Osteoblast (primary cell): ENCODE measurements at regions not wholly inside any gene's neighbourhood (a gene's known extent, or its start where the extent isn't known, plus 50 kb on each side); places are given as distances from the start of the nearest gene placed in this dataset.

ENCODE experiments used
- DNase-seq: peaks from one replicate; pipeline ENCODE4 v3.0.0; 2011; ENCODE audit warnings: low spot score, mixed read lengths; ENCODE audit not compliant: insufficient read length; ENCODE audit errors: missing footprints
- H2AFZ ChIP-seq: 2 replicates; pipeline ENCODE4 v1.6.0; 2011; ENCODE audit warnings: mild to moderate bottlenecking, low read length
- H3K27ac ChIP-seq: 2 replicates; pipeline ENCODE4 v1.5.1; 2011; ENCODE audit warnings: mild to moderate bottlenecking, low read depth, low read length, moderate library complexity
- H3K27me3 ChIP-seq: 2 replicates; pipeline ENCODE4 v1.6.0; 2012; ENCODE audit warnings: mild to moderate bottlenecking, control low read depth, inconsistent platforms, low read length, moderate library complexity; ENCODE audit not compliant: insufficient read depth
- H3K36me3 ChIP-seq: 2 replicates; pipeline ENCODE4 v1.5.1; 2011; ENCODE audit warnings: mild to moderate bottlenecking, low read length, control low read depth, moderate library complexity; ENCODE audit not compliant: insufficient read depth
- H3K4me1 ChIP-seq: 2 replicates; pipeline ENCODE4 v1.5.1; 2011; ENCODE audit warnings: mild to moderate bottlenecking, low read length, control low read depth, moderate library complexity; ENCODE audit not compliant: insufficient read depth
- H3K4me2 ChIP-seq: 2 replicates; pipeline ENCODE4 v1.6.0; 2011; ENCODE audit warnings: mild to moderate bottlenecking, low read length; ENCODE audit not compliant: insufficient read depth
- H3K4me3 ChIP-seq: fragments of 200-600 bp; sonication (generic); 3 replicates; pipeline ENCODE4 v1.5.1; 2012; ENCODE audit warnings: mild to moderate bottlenecking, low read length, inconsistent platforms; ENCODE audit not compliant: insufficient read depth
- H3K79me2 ChIP-seq: 2 replicates; pipeline ENCODE4 v1.6.0; 2012; ENCODE audit warnings: mild to moderate bottlenecking, low read length, control low read depth, inconsistent platforms; ENCODE audit not compliant: insufficient read depth
- H3K9me3 ChIP-seq: 2 replicates; pipeline ENCODE4 v1.5.1; 2011; ENCODE audit warnings: low read depth, low read length, control low read depth
- H4K20me1 ChIP-seq: 2 replicates; pipeline ENCODE4 v1.6.0; 2012; ENCODE audit warnings: mild to moderate bottlenecking, low read length, control low read depth; ENCODE audit not compliant: insufficient read depth
- TF ChIP-seq, protein P1 (sequence below): IDR thresholded peaks from 2 replicates; pipeline ENCODE4 v1.5.1; 2011; ENCODE audit warnings: mild to moderate bottlenecking, low read depth, low read length, moderate library complexity; ENCODE audit errors: extremely low read depth

DNA sequence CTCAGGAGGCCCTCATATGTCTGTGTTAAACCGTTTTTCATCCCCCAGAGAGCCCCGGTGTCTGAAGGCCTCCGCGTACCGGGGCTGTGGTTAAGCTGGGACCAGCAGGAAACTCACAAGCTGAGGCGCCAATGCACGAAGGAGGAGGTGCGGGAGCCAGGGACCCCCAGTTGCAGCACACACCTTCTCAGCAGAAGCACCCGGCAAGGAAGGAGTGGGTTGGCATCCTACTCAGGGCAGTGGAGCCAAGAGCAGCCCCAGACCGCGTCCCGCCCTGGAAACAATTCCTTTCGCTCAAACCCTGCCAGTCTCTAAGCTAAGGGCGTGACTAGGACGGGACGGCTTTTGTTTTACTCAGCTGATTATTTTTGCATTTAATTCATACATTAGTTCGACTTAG is 726.9 kb downstream of the BRD1 start:
- H4K20me1 ChIP-seq: no peaks in the 10 kb centered on the region
- DNase-seq: peak; percentile 19
- H3K4me1 ChIP-seq: no peaks in the 10 kb centered on the region
- no peak overlapping the region for H3K4me2 ChIP-seq
- H3K79me2 ChIP-seq: no peaks in the 10 kb centered on the region
- H3K27ac ChIP-seq: no peak overlapping the region
- no peak overlapping the region for H3K4me3 ChIP-seq
- no peaks in the 10 kb centered on the region for H3K27me3 ChIP-seq
- no peak overlapping the region for H2AFZ ChIP-seq
- TF ChIP-seq, protein P1, sequence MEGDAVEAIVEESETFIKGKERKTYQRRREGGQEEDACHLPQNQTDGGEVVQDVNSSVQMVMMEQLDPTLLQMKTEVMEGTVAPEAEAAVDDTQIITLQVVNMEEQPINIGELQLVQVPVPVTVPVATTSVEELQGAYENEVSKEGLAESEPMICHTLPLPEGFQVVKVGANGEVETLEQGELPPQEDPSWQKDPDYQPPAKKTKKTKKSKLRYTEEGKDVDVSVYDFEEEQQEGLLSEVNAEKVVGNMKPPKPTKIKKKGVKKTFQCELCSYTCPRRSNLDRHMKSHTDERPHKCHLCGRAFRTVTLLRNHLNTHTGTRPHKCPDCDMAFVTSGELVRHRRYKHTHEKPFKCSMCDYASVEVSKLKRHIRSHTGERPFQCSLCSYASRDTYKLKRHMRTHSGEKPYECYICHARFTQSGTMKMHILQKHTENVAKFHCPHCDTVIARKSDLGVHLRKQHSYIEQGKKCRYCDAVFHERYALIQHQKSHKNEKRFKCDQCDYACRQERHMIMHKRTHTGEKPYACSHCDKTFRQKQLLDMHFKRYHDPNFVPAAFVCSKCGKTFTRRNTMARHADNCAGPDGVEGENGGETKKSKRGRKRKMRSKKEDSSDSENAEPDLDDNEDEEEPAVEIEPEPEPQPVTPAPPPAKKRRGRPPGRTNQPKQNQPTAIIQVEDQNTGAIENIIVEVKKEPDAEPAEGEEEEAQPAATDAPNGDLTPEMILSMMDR: no peak
- H3K9me3 ChIP-seq: peaks cover 4% of the 10 kb centered on the region
- H3K36me3 ChIP-seq: no peaks in the 10 kb centered on the region

DNA sequence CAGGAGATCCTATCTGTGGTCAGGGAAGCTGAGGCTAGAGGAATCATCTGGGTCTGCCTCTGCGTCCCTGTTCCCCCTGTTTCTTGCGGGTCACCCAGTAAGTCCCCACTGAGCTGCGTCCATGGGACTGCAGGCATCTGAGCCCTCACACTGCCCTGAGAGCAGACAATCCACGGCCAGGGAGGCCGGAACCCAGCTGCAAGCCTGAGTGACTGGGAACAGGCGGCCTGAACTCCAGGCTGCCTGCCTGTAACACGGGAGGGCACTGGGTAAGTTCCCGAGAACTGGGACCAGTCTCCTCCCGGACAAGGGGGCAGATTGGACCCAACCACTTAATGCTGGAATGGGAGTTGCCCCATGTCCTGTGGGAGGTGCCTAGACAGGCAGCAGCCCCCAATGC is 727.4 kb downstream of the BRD1 start:
- H3K27ac ChIP-seq: no peak overlapping the region
- no peaks in the 10 kb centered on the region for H3K4me1 ChIP-seq
- TF ChIP-seq, protein P1: no peak
- no peaks in the 10 kb centered on the region for H3K36me3 ChIP-seq
- H3K9me3 ChIP-seq: peaks cover 3% of the 10 kb centered on the region
- no peak overlapping the region for H3K4me2 ChIP-seq
- no peak overlapping the region for H3K4me3 ChIP-seq
- no peaks in the 10 kb centered on the region for H3K27me3 ChIP-seq
- H3K79me2 ChIP-seq: no peaks in the 10 kb centered on the region
- H4K20me1 ChIP-seq: no peaks in the 10 kb centered on the region
- no peak overlapping the region for H2AFZ ChIP-seq
- peak; percentile 0 for DNase-seq

DNA sequence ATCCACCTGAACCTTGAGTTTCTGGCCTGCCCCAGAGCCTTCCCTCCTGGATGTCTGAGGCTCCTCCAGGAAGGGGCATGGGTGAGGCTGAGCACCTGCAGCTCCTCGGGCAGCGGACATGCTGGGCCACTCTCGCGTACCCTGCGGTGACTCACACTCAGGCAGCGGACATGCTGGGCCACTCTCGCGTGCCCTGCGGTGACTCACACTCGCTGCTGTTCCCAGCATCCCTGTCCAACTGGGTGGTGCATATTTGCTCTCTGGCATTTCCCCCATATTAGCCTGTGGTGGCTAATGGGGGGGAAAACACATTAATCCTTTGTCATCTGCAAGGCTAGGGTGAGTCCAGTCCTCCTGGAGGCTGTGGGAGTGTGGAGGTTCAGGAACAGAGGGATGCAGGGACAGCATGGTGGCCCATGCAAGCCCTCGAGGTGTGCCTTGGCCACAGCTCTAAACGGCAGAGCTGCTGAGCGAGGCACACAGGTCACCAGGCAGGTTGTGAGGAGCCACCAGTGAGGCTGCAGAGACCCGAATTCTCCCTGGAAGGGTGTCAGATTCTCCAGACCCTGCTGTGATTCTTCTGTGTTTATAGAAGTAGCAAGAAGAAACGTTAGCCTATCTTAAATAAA is 728.1 kb downstream of the BRD1 start:
- H3K4me2 ChIP-seq: no peak overlapping the region
- no peaks in the 10 kb centered on the region for H3K27me3 ChIP-seq
- DNase-seq: peak; percentile 3
- TF ChIP-seq, protein P1: no peak
- H4K20me1 ChIP-seq: no peaks in the 10 kb centered on the region
- no peaks in the 10 kb centered on the region for H3K4me1 ChIP-seq
- no peak overlapping the region for H3K27ac ChIP-seq
- no peak overlapping the region for H2AFZ ChIP-seq
- no peak overlapping the region for H3K4me3 ChIP-seq
- peaks cover 2% of the 10 kb centered on the region for H3K9me3 ChIP-seq
- H3K36me3 ChIP-seq: no peaks in the 10 kb centered on the region
- H3K79me2 ChIP-seq: no peaks in the 10 kb centered on the region

DNA sequence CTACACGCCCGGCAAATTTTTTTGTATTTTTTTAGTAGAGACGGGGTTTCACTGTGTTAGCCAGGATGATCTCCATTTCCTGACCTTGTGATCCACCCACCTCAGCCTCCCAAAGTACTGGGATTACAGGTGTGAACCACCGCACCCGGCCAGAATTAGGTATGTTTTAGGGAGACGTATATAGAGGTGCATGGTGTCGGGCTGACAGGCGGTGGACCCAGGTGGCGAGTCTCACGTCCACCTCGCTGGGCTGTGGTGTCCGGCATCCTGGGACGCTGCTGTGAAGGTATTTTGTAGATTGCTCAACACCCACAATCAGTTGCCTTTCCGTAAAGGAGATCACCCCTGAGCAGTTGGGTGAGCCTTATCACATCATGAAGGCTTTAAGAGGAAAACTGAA is 728.6 kb downstream of the BRD1 start:
- H3K4me2 ChIP-seq: no peak overlapping the region
- H2AFZ ChIP-seq: no peak overlapping the region
- no peaks in the 10 kb centered on the region for H3K9me3 ChIP-seq
- no peaks in the 10 kb centered on the region for H4K20me1 ChIP-seq
- H3K4me1 ChIP-seq: no peaks in the 10 kb centered on the region
- TF ChIP-seq, protein P1: no peak
- no peak overlapping the region for H3K4me3 ChIP-seq
- H3K36me3 ChIP-seq: no peaks in the 10 kb centered on the region
- H3K79me2 ChIP-seq: no peaks in the 10 kb centered on the region
- H3K27ac ChIP-seq: no peak overlapping the region
- peak; percentile 14 for DNase-seq
- no peaks in the 10 kb centered on the region for H3K27me3 ChIP-seq
